GM19324 (cell line): ENCODE measurements at regions not wholly inside any gene's neighbourhood (a gene's known extent, or its start where the extent isn't known, plus 50 kb on each side); places are given as distances from the start of the nearest gene placed in this dataset.
"Not testable (repeated sequence)": the region's sequence is repeated elsewhere in the genome, so short reads cannot be mapped to it uniquely, and the experiment has no call there.

Source experiments
- ATAC-seq: cut with Tn5 transposase; IDR thresholded peaks from one replicate; pipeline ENCODE4 v1.9.1; 2021; ENCODE audit warnings: mild to moderate bottlenecking, moderate library complexity; ENCODE audit not compliant: unreplicated experiment, low FRiP score

DNA sequence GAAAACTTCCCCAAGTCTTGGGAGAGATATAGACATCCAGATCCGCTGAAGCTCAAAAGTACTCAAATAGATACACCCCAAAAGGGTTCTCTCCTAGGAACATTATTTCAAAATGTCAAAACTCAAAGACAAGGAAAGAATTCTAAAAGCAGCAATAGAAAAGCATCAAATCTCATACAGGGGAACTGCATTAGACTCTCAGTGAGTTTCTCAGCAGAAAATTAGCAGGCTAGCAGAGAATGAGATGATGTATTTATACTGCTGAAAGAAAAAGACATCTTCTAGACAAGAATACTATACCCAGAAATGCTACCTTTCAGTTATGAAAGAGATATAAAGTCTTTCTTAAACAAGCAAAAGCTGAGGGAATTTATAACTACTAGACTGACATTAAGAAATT lies 75.5 kb upstream of the RIMS1 start:
- no peak for ATAC-seq

DNA sequence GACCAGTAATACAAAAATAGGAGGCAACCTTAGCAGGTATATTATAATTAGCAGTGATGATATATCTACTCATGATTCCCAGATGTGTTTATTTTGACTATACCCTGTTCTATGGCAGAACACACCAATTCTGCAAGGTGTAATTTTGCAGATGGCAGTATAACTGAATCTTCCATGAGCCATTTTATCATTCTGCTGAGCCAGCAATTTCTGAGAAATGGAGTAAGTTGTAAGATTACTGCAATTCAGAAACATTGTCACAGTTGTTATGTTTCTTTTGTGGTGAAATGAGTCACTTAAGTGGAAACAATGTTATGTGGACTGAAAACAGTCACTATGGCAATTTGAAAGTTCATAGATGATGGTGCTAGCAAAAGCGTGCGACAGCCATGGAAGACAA lies 63.7 kb upstream of the RIMS1 start:
- ATAC-seq: no peak

GRCh38 chr6:71832110-71832764 lies 54.1 kb upstream of the RIMS1 start:
- not testable (repeated sequence) for ATAC-seq
